IPS DF 6.9 (cell line): ENCODE measurements at regions not wholly inside any gene's neighbourhood (a gene's known extent, or its start where the extent isn't known, plus 50 kb on each side); places are given as distances from the start of the nearest gene placed in this dataset.

Source experiments
- DNase-seq: peaks from one replicate; pipeline ENCODE4 v3.0.0-alpha.2; 2013; ENCODE audit warnings: low read depth, low spot score
- H3K27ac ChIP-seq: one replicate; pipeline ENCODE4 v1.5.1; 2013; ENCODE audit warnings: low read length, control low read depth
- H3K27me3 ChIP-seq: 2 replicates; pipeline ENCODE4 v1.6.1; 2013; ENCODE audit warnings: mild to moderate bottlenecking, low read length; ENCODE audit not compliant: control insufficient read depth, insufficient read depth
- H3K36me3 ChIP-seq: 2 replicates; pipeline ENCODE4 v1.6.1; 2013; ENCODE audit warnings: low read length; ENCODE audit not compliant: control insufficient read depth, insufficient read depth
- H3K4me1 ChIP-seq: 2 replicates; pipeline ENCODE4 v1.6.1; 2013; ENCODE audit warnings: low read length; ENCODE audit not compliant: control insufficient read depth, insufficient read depth
- H3K4me3 ChIP-seq: 2 replicates; pipeline ENCODE4 v1.5.1; 2013; ENCODE audit warnings: mild to moderate bottlenecking, low read length
- H3K9me3 ChIP-seq: 2 replicates; pipeline ENCODE4 v1.6.1; 2013; ENCODE audit warnings: low read length, inconsistent platforms; ENCODE audit not compliant: control insufficient read depth, insufficient read depth
- WGBS: extraction: QIAGEN DNeasy Blood & Tissue Kit; methylation state at CpG from one replicate; pipeline ENCODE4 v1.1.7; 2013; ENCODE audit warnings: mixed read lengths, missing lambda C conversion rate; ENCODE audit not compliant: insufficient read length, insufficient coverage; 5-methylcytosine and 5-hydroxymethylcytosine counted together

DNA sequence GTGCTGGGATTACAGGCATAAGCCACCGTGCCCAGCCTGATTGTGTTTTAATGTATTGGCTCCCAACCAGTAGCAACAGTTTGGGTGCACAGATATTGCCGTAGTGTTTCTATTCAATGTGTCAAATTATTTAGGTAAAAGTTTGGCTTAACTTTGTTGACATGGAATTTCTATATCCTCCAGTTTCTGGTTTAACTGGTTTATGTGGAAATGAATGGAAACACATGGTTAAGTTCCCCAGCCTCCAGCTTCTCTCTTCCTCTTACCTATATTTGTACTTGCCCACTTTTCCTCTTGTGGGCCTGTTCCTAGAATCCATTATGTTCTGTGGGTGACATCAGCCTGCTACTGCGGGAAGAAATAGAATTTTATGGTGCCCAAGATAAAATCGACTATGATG is 53.9 kb upstream of the ESR1 start:
- WGBS: no CpG with 5 or more reads among the region's 4 CpGs
- no peak for DNase-seq
- H3K36me3 ChIP-seq: no peaks in the 10 kb centered on the region
- no peak overlapping the region for H3K27ac ChIP-seq
- no peaks in the 10 kb centered on the region for H3K9me3 ChIP-seq
- H3K4me1 ChIP-seq: no peaks in the 10 kb centered on the region
- H3K27me3 ChIP-seq: no peaks in the 10 kb centered on the region
- H3K4me3 ChIP-seq: no peak overlapping the region

DNA sequence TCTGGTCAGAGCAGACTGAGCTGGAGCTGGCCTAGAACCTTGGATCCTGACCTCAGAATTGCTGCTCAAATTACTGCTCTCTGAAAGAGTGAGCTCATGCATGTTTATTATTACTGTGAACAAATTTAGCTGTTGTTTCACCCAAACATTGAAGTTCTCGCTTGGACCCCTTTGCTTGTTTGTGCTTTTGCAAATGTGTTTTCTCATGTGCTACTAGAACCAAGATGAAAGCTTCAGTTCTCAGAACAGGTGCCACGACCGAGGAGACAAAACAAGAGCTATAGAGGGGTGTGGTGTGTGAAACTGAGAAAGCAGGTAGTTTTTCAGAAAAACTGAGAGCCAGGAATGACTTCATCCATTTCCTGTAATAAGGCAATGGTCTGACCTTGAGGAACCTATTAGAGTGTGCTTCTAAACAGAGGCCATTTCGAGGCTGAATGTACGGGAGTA is 50.0 kb upstream of the ESR1 start:
- H3K4me3 ChIP-seq: no peak overlapping the region
- no peaks in the 10 kb centered on the region for H3K4me1 ChIP-seq
- H3K36me3 ChIP-seq: no peaks in the 10 kb centered on the region
- WGBS: no CpG with 5 or more reads among the region's 5 CpGs
- no peaks in the 10 kb centered on the region for H3K9me3 ChIP-seq
- no peak for DNase-seq
- no peaks in the 10 kb centered on the region for H3K27me3 ChIP-seq
- no peak overlapping the region for H3K27ac ChIP-seq
